NOMO-1 treated with DMSO at 0.1 percent for 48 hours (cell line): ENCODE measurements at regions not wholly inside any gene's neighbourhood (a gene's known extent, or its start where the extent isn't known, plus 50 kb on each side); places are given as distances from the start of the nearest gene placed in this dataset.

Source experiments
- DNase-seq: peaks from one replicate; lab custom pipeline; 2025; ENCODE audit not compliant: unreplicated experiment; lab: John Stamatoyannopoulos, UW

DNA sequence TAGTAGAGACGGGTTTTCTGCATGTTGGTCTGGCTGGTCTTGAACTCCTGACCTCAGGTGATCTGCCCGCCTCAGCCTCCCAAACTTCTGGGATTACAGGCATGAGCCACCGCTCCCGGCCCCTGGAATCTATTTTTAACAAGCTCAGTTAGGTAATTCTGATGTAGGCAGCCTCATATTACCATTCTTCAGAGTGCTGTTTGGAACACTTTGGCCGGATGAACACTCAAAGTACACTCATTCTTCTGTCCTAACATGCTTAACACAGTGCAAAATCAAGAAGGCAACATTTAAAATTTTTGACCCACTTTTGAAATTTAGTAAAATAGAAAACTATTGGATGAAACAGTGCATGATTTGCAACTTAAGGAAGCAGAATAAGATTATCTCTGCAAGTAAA is 586.7 kb upstream of the CHORDC1 start:
- no peak for DNase-seq

DNA sequence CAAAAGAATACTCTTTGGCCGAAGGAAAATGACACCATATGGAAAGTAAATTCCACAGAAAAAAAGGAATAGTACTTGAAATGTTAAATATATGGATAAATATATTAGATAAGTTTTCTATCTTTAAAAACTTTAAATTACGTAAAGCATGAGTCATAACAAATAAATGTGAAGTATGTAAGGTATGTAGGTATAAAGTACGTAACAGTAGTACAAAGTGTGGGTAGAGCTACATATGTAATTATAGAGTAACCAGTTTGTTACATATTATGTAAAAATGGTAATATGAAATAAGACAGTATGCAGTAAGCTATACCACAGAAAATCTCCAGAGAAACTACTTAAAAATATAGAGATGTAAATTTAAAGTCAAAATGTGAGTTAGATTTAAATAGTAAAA is 582.3 kb upstream of the CHORDC1 start:
- no peak for DNase-seq

DNA sequence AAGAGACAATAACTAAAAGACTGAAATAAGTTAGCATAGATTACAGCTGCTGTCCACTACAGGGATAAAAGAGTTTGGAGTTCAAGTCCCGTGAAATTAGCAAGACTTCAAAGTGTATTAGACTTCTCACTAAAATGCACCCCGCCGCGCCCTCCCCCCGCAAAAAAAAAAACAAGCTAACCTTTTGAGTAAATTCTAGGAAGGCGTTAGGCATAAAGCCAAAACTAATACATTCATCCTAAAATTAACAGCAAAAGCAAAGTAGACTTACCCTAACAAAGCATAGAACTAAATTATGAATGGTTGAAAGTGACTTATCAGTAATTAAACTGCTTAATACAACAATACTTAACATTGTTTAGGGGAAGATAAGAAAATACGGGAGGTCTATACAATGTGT is 581.0 kb upstream of the CHORDC1 start:
- no peak for DNase-seq

DNA sequence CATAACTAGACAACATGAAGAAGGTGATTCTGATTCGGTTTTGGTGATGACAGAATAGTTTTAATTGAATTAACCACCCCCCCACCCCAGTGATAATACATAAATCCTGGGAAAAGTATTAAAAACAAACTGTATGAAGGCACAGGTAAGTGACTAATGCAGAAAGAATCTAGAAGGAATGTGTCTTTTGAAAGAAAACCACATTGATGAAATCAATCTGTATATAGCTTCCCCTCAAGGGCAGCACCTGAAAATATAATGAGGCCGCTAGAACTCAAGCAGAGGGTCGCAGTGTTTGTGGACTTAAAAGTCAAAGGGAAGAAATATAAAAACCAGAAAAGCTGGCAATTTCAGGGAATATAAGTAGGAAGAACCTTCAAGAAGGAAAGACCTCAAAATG is 580.5 kb upstream of the CHORDC1 start:
- no peak for DNase-seq

DNA sequence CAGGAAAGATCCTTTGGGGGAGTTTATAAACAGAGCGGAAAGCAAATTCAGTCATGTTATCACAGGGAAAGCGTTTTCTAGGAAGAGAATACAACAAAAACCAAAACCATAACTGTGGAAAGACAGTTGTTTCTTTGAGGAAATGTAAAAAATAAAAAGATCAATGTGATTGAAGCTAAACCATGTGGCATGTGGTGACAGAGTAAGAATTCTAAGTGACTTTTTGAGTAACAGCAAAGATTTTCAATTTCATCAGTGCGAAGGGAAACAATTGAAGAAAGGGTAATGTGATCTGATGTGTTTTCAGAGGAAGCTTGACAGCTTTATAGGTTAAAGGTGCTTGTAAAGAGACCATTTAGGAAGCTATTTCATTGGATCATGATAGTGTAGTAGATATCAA is 575.9 kb upstream of the CHORDC1 start:
- DNase-seq = no peak

DNA sequence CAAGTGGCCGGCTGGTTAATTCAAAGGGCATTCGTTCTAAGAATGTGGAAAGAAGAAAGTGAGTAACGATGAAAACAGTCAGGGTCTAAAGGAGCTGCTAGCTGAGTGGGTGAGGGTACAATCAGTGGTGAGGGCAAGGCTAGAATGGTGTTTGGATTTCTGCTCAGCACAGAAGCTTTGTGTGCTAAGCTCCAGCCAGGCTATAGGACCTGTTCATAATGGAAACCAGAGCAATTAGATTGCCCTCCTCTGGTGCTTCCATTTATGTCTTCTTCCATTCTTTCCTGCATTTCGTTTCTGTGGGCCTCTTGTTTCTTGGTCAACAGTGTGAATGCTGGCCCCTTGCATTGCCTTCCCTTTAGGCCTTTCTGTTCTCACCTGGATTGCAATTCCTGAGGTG is 572.9 kb upstream of the CHORDC1 start:
- no peak for DNase-seq

DNA sequence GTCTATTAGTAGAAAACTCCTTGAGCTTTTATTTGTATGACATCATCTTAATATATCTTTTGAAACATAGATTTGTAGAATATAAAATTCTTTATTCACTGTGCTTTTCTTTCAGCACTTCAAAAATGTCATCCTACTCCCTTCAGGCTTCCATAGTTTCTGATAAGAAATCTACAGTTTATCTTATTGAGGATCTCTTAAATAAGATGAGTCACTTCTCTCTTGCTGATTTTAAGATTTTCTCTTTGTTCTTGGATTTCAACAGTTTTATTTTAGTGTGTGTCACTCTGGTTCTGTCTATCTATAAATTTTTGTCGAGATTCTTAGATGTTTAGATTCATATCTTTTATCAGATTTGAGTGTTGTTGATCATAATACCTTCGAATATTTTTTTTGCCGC is 566.1 kb upstream of the CHORDC1 start:
- DNase-seq = no peak

DNA sequence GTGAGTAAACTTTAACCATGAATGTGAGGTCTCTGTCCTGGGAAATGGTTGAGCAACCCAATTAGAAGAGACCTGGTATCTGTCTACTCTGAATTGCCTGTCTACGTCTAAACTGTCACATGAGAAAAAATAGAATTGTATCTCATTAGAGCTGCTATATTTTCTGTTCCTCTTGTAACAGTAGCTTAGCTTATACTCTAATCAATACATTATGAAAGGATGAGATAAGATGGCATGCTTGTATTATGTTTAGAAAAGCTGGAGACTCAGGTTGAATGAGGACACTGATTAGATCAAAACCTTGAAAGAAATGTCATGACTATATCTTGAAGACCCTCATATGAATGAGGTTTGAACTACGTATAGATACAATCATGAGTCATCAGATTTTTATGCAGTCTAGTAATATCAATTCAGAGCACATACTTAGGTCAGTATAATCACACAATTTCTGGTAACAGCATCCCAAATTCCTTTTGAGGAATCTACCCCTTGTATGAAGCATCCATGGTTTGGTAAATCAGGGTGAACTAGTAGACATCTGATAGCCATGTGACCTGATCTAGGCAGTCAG is 561.5 kb upstream of the CHORDC1 start:
- DNase-seq = no peak

DNA sequence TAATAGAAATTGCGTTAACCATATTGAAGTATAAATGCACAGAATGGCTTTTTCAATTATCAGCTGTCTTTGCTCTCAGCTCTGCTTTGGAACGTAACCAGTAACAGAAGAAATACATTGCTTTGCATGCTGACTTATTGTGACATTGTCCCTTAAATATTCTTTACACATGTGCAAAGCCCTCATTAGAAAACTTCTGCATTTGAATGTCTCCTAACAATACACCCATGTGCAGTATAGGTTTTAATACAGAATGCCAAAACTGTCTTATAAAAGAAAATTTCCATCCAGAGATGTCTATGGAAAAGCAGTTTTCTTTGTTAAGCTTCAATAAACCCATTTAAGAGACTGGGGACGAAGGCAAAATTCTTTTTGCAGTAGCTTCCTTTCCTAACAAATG is 560.3 kb upstream of the CHORDC1 start:
- DNase-seq = no peak

DNA sequence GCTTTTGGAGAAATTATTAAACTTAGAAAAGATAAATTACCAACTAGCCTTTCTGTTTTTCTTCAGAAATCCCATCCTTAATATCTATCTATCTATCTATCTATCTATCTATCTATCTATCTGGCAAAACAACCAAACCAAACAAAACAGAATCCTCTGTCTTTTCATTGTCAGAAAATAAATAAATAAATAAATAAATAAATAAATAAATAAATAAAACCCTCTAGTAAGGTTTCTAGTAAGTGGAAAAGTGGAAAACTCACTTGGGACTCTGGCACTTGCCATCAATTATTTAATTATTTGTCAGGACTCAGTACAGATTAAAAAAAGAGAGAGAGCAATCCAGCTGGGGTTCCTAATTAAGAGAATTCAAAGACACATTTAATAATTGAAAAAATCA is 556.2 kb upstream of the CHORDC1 start:
- DNase-seq = no peak

DNA sequence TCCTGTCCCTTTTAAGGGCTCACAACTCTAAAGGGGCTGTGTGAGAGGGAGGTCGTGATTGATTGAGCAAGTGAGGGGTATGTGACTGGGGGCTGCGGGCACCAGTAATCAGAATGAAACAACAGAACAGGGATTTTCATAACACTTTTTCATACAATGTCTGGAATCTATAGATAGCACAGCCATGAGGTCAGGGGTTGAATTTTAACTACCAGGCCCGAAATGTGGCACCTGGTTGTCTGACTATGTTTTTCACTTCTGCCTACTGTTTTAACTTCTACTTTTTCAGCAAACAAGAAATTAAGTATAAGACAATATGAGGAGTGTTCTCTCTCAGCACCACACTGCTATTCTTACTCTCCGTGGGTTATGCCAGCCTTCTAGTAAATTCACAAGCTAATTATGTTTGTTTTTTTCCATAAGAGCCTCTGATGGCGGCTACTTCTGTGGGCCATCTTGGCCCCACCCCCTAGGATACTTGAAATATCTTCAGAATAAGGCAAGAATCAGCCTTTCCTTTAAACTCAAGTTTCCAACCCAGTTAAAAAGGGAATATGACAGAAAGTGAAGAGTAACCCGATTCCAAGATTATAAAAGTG is 552.8 kb upstream of the CHORDC1 start:
- no peak for DNase-seq

DNA sequence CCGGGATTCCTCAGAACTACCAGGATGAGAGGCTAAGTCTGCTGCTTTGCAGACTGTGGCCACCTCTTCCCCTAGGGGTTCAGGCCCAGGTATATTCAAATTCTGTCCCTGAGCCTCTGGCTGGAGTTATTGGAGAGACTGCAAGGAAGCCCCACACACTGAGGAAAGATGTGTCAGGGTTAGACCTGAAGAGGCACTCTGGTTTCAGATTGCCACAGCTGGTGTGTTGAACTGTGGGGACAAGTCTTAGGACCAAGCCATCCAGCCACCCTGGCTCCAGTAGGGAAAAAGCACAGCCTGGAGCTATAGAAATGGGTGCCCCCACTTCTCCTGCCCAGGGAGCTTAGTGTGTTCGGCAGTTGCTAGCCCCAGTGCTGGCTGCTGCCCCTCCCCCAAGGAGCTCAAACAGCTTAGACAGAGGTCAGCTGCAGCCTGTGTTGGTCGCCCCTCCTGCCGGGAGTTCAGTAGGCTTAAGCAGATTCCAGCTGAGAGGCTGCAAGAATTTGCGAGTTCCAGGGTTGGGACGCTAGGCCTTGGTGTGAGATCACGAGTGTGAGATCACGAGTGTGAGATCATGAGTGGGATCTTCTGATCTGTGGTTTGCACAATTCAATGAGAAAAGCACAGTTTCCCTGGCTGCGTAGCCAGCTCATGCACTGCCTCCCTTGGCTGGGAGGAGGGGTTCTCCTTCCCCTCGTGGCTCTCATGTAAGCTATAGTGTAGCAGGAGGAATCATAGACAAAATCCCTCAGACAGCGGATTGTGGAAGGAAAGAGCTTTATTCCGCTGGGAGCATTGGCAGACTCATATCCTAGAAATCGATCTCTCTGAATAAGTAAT is 552.1 kb upstream of the CHORDC1 start:
- no peak for DNase-seq

DNA sequence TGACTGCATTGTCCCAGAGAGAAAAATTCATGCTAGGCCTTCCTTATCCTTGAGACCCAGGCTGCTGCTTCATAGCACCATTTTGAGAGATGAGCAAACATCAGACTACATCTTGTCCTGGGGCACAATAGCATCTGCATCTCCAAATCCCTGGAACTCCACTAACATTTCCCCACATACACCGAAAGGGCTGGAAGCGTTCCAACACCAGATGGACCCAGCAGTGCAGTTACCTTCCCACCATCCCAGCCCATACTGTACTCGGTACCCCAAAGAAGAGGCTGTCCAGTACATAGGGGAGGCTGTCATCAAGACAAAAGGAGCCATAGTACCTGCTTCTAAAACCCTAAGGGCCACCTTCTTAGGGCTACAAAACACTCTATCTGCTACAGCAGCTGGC is 547.2 kb upstream of the CHORDC1 start:
- DNase-seq = no peak

DNA sequence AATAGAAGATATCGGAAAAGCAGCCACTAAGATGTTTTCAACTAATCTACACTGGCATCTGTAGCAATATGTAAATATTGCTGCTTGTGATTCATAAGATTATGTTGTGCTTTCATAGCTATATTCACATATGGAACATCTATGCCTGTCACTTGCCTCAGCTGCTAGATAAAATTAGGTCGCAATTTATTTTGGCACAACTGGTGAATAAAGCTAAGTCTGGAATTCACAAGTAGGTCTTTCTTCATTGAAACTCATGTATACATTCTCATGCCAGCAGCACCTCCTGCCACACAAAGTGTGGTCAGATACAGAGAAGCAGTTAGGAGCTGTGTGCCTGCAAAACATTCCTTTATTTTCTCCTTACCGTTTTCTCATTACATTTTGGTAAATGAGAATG is 543.3 kb upstream of the CHORDC1 start:
- no peak for DNase-seq

DNA sequence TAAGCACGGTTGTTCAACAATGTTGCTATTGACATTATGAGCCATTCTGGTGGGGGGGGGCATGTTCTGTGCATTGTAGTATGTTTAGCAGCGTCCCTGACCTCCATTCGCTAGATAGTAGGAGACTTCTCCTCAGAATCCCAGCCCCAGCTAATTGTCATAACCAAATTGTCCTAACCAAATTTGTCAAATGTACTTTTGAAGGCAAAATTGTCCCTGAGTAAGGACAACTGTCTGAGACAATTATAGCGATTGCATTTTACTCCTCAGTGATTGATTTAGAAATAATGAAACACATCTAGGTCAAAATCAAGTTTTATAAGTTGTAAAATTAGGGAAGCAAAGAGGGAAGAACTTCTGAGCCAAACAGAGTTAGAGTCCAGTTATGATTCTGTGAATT is 541.8 kb upstream of the CHORDC1 start:
- DNase-seq = no peak

DNA sequence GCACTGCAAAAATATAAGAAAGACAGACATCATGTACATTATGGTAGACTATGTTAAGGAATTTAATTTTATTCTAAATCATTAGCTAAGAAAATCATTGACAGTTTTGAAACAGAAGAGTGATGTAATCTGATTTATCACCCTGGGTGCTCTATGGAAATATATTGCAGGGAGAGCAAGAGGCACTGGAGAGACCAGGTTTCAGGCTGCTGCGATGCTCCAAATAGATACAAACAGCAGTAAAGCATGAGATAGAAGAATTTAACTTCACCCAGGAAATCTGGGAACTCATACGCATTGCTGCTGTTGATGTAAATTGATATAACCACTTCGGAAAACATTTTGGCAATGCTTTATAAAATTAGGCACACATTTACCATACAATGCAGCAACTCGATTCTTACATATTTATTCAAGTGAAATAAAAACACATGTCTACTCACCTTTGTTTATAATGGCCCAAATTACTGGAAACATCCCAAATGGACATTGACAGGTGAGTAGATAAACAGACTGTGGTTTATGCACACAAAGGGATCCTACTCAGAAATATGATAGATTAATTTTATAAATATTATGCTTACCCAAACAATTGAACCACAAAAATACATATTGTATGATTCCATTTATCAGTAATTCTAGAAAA is 535.1 kb upstream of the CHORDC1 start:
- no peak for DNase-seq

DNA sequence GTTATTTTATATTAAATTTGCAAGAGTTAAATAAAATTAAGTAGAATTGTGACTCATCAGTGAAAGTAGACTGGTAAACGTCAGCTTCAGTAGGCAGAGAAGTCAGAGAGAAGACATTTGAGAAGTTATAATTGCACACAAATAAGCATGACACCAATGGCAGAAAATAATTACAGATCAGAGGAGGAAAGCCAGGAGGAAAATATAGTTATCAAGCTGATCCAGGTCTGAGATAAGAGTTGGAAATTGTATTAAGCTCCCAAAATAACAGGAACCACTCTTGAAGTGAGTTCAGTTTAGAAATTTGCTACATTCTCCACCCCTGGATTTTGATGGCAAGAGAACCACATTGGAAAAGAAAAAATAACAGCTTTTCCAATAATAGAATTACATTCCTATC is 533.8 kb upstream of the CHORDC1 start:
- DNase-seq = no peak

DNA sequence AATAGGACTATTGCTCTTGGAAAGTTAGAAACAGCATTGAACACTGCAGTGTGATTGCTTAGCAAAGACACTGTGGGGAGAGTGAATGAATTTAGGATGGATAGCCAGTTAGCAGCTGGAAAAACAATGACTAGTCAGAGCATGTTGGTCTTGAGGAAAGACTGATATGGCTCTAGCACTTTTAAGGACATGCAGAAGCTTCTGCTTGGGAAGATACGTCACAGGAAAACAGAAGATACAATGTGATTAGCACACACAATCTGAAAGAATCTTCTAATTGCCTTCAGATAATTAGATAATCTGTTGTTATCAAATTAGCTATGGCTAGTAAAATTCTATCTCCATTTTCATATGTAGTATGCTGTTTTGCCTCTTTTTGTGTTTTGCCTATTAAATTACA is 530.7 kb upstream of the CHORDC1 start:
- no peak for DNase-seq

DNA sequence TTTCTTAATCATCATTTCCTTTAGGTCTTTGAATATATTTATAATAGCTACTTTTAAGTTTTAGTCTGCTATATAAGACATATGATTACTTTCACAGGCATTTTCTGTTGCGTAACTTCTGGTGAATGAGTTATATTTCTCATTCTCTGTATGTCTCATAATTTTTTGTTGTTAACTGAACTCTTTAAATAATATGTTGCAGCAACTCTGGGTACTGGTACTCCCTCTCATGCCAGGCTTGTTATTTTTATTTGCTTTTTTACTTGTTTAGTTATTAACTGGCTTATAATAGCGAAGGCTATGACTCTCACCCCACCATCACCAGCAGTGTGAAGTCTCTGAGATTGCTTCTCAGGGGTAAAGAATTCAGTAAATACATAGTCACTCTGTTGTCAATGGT is 524.2 kb upstream of the CHORDC1 start:
- DNase-seq = no peak

DNA sequence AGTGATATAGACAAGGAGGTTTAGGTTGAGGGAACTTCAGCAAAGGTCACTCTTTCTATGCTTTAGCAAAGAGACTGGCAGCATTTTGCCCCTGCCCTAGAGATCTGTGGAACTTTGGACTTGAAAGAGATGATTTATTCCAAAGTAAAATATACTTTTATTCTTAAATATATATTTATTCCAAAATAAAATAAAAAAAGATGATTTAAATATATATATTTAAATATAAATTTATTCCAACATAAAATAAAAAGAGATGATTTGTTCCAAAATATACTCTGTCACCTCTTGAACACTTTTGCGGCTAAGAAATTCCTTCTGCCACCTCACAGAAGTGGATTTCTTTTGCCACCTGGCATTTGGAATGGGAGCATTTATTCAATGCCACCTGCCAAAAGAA is 521.3 kb upstream of the CHORDC1 start:
- DNase-seq = no peak

DNA sequence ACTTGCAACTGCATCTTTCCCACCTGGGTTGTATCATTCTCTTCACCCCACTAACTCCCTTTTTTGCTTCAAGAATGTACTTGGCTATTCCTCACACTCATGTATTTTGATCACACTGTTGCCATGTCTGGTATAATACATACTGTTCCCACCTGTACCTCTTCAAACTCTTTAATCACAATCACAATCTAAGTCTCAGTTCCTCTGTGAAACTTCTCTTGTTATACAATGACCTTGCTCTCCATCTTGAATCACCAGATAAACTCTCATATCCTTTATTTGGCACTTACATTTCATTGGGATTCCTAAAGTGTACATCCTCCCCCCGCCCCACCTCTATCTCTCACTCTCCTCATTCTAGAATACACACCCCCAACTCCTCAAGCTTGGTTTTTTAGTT is 516.0 kb upstream of the CHORDC1 start:
- DNase-seq = no peak

DNA sequence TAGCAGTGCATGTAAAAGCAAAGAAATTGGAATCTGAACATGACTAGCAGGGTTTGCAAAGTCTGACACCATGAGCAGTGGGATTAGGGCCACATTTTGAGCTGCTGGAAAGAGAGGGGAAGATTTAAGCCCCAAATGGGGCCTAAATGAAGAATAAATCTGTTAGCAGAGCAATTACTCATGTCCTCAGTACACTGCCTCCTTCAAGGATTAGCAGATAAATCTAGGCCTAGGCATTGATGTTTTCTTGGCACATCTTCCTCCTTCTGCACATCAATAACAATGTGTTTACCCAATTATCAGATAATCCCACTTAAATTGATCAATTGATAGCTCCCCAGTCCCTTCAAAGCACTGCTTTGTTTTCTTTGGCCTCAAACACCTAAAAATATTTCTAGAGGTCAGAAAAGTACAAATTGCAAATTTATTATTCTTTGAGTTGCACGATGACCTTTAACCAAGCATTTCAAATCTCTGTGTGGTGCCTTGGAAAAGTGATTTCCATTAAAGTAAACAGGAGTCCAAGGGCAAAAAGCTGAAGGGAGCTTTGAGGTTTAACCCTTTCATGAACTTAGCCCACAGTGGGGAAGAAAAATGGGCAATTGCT is 514.7 kb upstream of the CHORDC1 start:
- DNase-seq = no peak
